ENCODE measurements at regions not wholly inside any gene's neighbourhood (a gene's known extent, or its start where the extent isn't known, plus 50 kb on each side); places are given as distances from the start of the nearest gene placed in this dataset.

- no peak for DNase-seq
- no TSS peak for BruUV-seq (replicated peaks)
- POLR2A ChIA-PET (ENCODE audit: unreplicated experiment) = interaction anchor here (0.5 kb wide), 1 partner anchor 52 kb away, joined by 28 read pairs; no protein-coding TSS in a partner anchor
- no peak overlapping the region for H2AFZ ChIP-seq
- TF ChIP-seq EZH2 (IDR thresholded peaks at IDR 0.05; ENCODE audit: low read depth) (no peak), CTCF (conservative IDR thresholded peaks at IDR 0.05) (no peak)
- no peaks in the 10 kb centered on the region for H3K27me3 ChIP-seq (ENCODE audit: insufficient read depth, low read depth)
- intact Hi-C loops (cut with micrococcal nuclease; ENCODE audit: unreplicated experiment) = no loop called here
- peaks cover 11% of the 10 kb centered on the region; the same call in 1 of the 2 replicates for H3F3A ChIP-seq (ENCODE audit: insufficient read depth, low read depth)
- no peaks in the 10 kb centered on the region for H3K79me2 ChIP-seq (ENCODE audit: low read depth)
- H3K4me3 ChIP-seq = no peak overlapping the region
- CTCF ChIA-PET = no interaction called here
- no peaks in the 10 kb centered on the region for H3K36me3 ChIP-seq (ENCODE audit: low read depth)
- H4K20me1 ChIP-seq (ENCODE audit: insufficient read depth) = no peaks in the 10 kb centered on the region
- peaks cover 16% of the 10 kb centered on the region; the same call in 1 of the 2 replicates for H3K4me1 ChIP-seq (replicated peaks; ENCODE audit: insufficient read depth)
- no peak overlapping the region for H3K27ac ChIP-seq
- H3K4me2 ChIP-seq = no peak overlapping the region
- no peaks in the 10 kb centered on the region for H3K9me2 ChIP-seq (ENCODE audit: insufficient read depth)
- H3K9me3 ChIP-seq (ENCODE audit: insufficient read depth, low read depth) = no peaks in the 10 kb centered on the region
Observed at GRCh38 chr20:34175879-34176278, 63.8 kb upstream of the EIF2S2 start.

- no TSS peak for BruUV-seq (replicated peaks)
- no peaks in the 10 kb centered on the region for H3K79me2 ChIP-seq (ENCODE audit: low read depth)
- no peaks in the 10 kb centered on the region for H4K20me1 ChIP-seq (ENCODE audit: insufficient read depth)
- H3F3A ChIP-seq (ENCODE audit: insufficient read depth, low read depth) = peaks cover 15% of the 10 kb centered on the region; the same call in 1 of the 2 replicates
- H3K4me2 ChIP-seq = no peak overlapping the region
- POLR2A ChIA-PET (ENCODE audit: unreplicated experiment) = interaction anchor here (0.6 kb wide), 1 partner anchor 127 kb away, joined by 6 read pairs; no protein-coding TSS in a partner anchor
- CTCF ChIA-PET = interaction anchor here (0.5 kb wide), 1 partner anchor 191 kb away, joined by 7 read pairs; no protein-coding TSS in a partner anchor
- no peak for TF ChIP-seq EZH2 (IDR thresholded peaks at IDR 0.05; ENCODE audit: low read depth)
- TF ChIP-seq CTCF (conservative IDR thresholded peaks at IDR 0.05) = no peak
- no peaks in the 10 kb centered on the region for H3K9me3 ChIP-seq (ENCODE audit: insufficient read depth, low read depth)
- no peak overlapping the region for H3K27ac ChIP-seq
- DNase-seq = no peak
- no peaks in the 10 kb centered on the region for H3K36me3 ChIP-seq (ENCODE audit: low read depth)
- no peaks in the 10 kb centered on the region for H3K27me3 ChIP-seq (ENCODE audit: insufficient read depth, low read depth)
- no peak overlapping the region for H2AFZ ChIP-seq
- intact Hi-C loops (cut with micrococcal nuclease; ENCODE audit: unreplicated experiment) = no loop called here
- no peak overlapping the region for H3K4me3 ChIP-seq
- H3K9me2 ChIP-seq (ENCODE audit: insufficient read depth) = no peaks in the 10 kb centered on the region
- peaks cover 27% of the 10 kb centered on the region; the same call in 1 of the 2 replicates for H3K4me1 ChIP-seq (replicated peaks; ENCODE audit: insufficient read depth)
Observed at GRCh38 chr20:34177052-34177451, 64.2 kb upstream of the ASIP start.

DNA sequence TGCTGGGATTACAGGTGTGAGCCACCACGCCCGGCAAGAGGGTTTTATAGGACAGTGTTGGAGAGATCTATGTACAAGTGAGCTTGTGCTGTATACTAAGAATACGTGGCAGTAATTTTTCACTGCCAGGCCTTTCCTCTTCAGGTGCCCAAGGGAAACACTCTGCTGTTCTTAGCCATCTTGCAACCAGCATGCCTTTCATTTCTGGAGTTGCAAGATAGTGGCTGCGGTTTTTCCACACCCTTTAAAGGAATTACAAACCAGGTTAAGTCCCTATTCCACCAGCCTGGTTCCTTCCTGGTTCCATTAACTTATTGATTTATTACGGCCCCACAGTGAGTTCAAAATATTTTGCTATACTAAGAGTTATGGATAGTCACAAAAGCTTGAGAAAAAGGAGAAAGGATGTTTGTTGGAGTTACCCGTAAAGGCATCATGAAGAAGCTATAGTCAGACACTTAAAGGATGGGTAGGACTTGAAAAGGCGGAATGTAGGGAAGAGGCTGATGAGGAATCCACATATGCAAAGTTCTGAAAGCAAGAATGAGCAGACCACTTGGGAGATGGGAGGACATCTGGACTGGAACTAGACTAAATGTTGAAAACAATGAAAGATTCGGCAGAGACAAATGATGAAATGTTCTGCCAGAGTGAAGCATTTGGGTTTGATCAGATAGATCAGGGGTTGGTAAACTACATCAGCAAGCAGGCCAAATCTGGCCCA is 61.4 kb upstream of the ASIP start:
- Histone ChIP-seq H3K4me2 (0 out of 2 replicates have a peak overlapping the region, but pooled peaks have one; percentile 1), H3F3A (ENCODE audit: insufficient read depth, low read depth) (peaks cover 15% of the 10 kb centered on the region; the same call in 1 of the 2 replicates), H3K36me3 (ENCODE audit: low read depth) (no peaks in the 10 kb centered on the region), H3K9me3 (ENCODE audit: insufficient read depth, low read depth) (no peaks in the 10 kb centered on the region), H3K9me2 (ENCODE audit: insufficient read depth) (no peaks in the 10 kb centered on the region), H4K20me1 (ENCODE audit: insufficient read depth) (no peaks in the 10 kb centered on the region), H2AFZ (no peak overlapping the region), H3K79me2 (ENCODE audit: low read depth) (no peaks in the 10 kb centered on the region), H3K27ac (peak overlapping the region; percentile 58), H3K4me3 (no peak overlapping the region), H3K27me3 (ENCODE audit: insufficient read depth, low read depth) (no peaks in the 10 kb centered on the region), H3K4me1 (replicated peaks; ENCODE audit: insufficient read depth) (peaks cover 27% of the 10 kb centered on the region; the same call in 1 of the 2 replicates)
- no peak for TF ChIP-seq EZH2 (IDR thresholded peaks at IDR 0.05; ENCODE audit: low read depth)
- TF ChIP-seq CTCF (conservative IDR thresholded peaks at IDR 0.05) = no peak
- ChIA-PET POLR2A (ENCODE audit: unreplicated experiment) (interaction anchor here (0.5 kb wide), 1 partner anchor 158 kb away, joined by 3 read pairs; no protein-coding TSS in a partner anchor), CTCF (interaction anchor here (0.6 to 1.2 kb wide), 2 partner anchors 11 to 21 kb away, joined by 4 to 28 read pairs; no protein-coding TSS in a partner anchor)
- no TSS peak for BruUV-seq (replicated peaks)
- peak; percentile 50 to 86 for DNase-seq
- intact Hi-C loops (cut with micrococcal nuclease; ENCODE audit: unreplicated experiment) = no loop called here

Data from PC-9 (cell line).